Chondrocyte (in vitro differentiated cells): ENCODE measurements at regions not wholly inside any gene's neighbourhood (a gene's known extent, or its start where the extent isn't known, plus 50 kb on each side); places are given as distances from the start of the nearest gene placed in this dataset.

Experiments used
- DNase-seq: peaks from one replicate; pipeline ENCODE4 v3.0.0; 2021; ENCODE audit warnings: mixed read lengths, low spot score
- H3K27ac Mint-ChIP-seq: one replicate; pipeline ENCODE4 v1.8.0; 2021; ENCODE audit warnings: mild to moderate bottlenecking, moderate library complexity, mixed read lengths; ENCODE audit not compliant: unreplicated experiment
- H3K27me3 Mint-ChIP-seq: 2 replicates; pipeline ENCODE4 v1.8.0; 2021; ENCODE audit warnings: low read depth, mixed read lengths
- H3K36me3 Mint-ChIP-seq: 2 replicates; pipeline ENCODE4 v1.8.0; 2021; ENCODE audit warnings: low read depth, mixed read lengths
- H3K4me1 Mint-ChIP-seq: 2 replicates; pipeline ENCODE4 v1.8.0; 2021; ENCODE audit warnings: low read depth, mild to moderate bottlenecking, mixed read lengths
- H3K4me3 Mint-ChIP-seq: one replicate; pipeline ENCODE4 v1.8.0; 2021; ENCODE audit warnings: mild to moderate bottlenecking, moderate library complexity, mixed read lengths; ENCODE audit not compliant: unreplicated experiment
- H3K9me3 Mint-ChIP-seq: 2 replicates; pipeline ENCODE4 v1.8.0; 2021; ENCODE audit warnings: low read depth, mixed read lengths
- CTCF ChIP-seq: fragments of 200-600 bp; sonication (generic); IDR thresholded peaks from 2 replicates; pipeline ENCODE4 v1.5.0; 2021; ENCODE audit warnings: antibody characterized with exemption, mild to moderate bottlenecking, moderate library complexity

- Mint-ChIP-seq H3K4me3 (no peak overlapping the region), H3K36me3 (peaks cover 1% of the 10 kb centered on the region), H3K27me3 (no peaks in the 10 kb centered on the region), H3K27ac (no peak overlapping the region), H3K9me3 (peaks cover 10% of the 10 kb centered on the region), H3K4me1 (no peaks in the 10 kb centered on the region)
- TF ChIP-seq CTCF = no peak
- no peak for DNase-seq
These were observed 60.6 kb upstream of the STAC start for GRCh38 chr3:36319680-36320079.
